ENCODE measurements at regions not wholly inside any gene's neighbourhood (a gene's known extent, or its start where the extent isn't known, plus 50 kb on each side); places are given as distances from the start of the nearest gene placed in this dataset.

DNA sequence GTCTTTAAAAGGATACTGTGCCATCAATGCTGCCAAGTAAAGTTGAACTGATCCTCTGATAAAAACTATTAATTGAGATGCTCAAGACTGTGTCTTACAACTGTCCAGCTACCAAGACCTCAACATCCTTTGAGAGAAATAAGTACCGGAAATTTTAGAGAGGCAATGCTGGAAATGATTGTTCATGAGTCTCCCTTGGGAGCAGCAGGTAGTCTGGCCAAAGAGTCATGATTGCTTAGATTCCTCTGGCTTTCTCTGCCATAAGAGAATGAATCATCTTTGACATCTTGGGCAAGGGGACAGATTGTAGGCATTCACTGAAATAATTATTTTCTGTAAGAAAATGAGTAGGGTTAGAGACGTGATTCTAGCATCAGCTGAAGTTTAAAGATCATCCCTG lies 466.6 kb upstream of the DAB2 start:
- DNase-seq (ENCODE audit: low read depth): no peak
- TF ChIP-seq, protein P1, sequence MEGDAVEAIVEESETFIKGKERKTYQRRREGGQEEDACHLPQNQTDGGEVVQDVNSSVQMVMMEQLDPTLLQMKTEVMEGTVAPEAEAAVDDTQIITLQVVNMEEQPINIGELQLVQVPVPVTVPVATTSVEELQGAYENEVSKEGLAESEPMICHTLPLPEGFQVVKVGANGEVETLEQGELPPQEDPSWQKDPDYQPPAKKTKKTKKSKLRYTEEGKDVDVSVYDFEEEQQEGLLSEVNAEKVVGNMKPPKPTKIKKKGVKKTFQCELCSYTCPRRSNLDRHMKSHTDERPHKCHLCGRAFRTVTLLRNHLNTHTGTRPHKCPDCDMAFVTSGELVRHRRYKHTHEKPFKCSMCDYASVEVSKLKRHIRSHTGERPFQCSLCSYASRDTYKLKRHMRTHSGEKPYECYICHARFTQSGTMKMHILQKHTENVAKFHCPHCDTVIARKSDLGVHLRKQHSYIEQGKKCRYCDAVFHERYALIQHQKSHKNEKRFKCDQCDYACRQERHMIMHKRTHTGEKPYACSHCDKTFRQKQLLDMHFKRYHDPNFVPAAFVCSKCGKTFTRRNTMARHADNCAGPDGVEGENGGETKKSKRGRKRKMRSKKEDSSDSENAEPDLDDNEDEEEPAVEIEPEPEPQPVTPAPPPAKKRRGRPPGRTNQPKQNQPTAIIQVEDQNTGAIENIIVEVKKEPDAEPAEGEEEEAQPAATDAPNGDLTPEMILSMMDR (IDR thresholded peaks at IDR 0.05; ENCODE audit: insufficient read depth, low read depth, low read length, missing control alignments): no peak

GRCh38 chr5:39880985-39881384 lies 456.2 kb upstream of the DAB2 start:
- no peak for DNase-seq (ENCODE audit: low read depth)
- no peak overlapping the region for H3K4me3 ChIP-seq (ENCODE audit: low read depth, low read length)
- TF ChIP-seq, protein P1 (IDR thresholded peaks at IDR 0.05; ENCODE audit: insufficient read depth, low read depth, low read length, missing control alignments): no peak

More for the DNA sequence above, 466.6 kb upstream of the DAB2 start:
- H3K4me3 ChIP-seq (ENCODE audit: low read depth, low read length): no peak overlapping the region

GRCh38 chr5:39877479-39877878 lies 452.7 kb upstream of the DAB2 start:
- no peak for DNase-seq (ENCODE audit: low read depth)
- H3K4me3 ChIP-seq (ENCODE audit: low read depth, low read length): no peak overlapping the region
- TF ChIP-seq, protein P1 (IDR thresholded peaks at IDR 0.05; ENCODE audit: insufficient read depth, low read depth, low read length, missing control alignments): no peak

DNA sequence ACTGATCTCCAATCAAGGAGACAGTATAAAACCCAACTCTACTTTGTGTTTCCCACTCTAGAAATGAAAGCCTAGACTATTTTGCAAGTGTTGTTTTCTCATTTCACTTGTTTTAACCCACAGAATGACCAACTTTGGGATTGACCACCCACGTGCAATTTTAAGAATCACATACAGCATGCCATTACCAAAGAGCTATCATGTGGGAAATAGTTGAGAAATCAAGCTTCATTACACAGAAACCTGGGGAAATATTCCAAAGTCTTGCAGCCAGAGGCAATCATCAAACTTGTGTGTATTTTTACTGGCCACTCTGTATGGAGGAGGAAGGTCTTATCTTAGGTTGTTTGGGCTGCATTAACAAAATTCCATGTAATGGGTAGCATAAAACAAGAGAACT lies 451.4 kb upstream of the DAB2 start:
- TF ChIP-seq, protein P1 (IDR thresholded peaks at IDR 0.05; ENCODE audit: insufficient read depth, low read depth, low read length, missing control alignments): no peak
- no peak overlapping the region for H3K4me3 ChIP-seq (ENCODE audit: low read depth, low read length)
- no peak for DNase-seq (ENCODE audit: low read depth)

GRCh38 chr5:39870137-39870536 lies 445.4 kb upstream of the DAB2 start:
- no peak overlapping the region for H3K4me3 ChIP-seq (ENCODE audit: low read depth, low read length)
- DNase-seq (ENCODE audit: low read depth): no peak
- TF ChIP-seq, protein P1 (IDR thresholded peaks at IDR 0.05; ENCODE audit: insufficient read depth, low read depth, low read length, missing control alignments): no peak

GRCh38 chr5:39869396-39869795 lies 444.6 kb upstream of the DAB2 start:
- no peak overlapping the region for H3K4me3 ChIP-seq (ENCODE audit: low read depth, low read length)
- TF ChIP-seq, protein P1 (IDR thresholded peaks at IDR 0.05; ENCODE audit: insufficient read depth, low read depth, low read length, missing control alignments): no peak
- DNase-seq (ENCODE audit: low read depth): no peak

- no peak overlapping the region for H3K4me3 ChIP-seq (ENCODE audit: low read depth, low read length)
- TF ChIP-seq, protein P1 (IDR thresholded peaks at IDR 0.05; ENCODE audit: insufficient read depth, low read depth, low read length, missing control alignments): no peak
- DNase-seq (ENCODE audit: low read depth): no peak
Measured at GRCh38 chr5:39867923-39868322, 443.1 kb upstream of the DAB2 start.
